Superior temporal gyrus (tissue), 1 donor: ENCODE measurements at regions not wholly inside any gene's neighbourhood (a gene's known extent, or its start where the extent isn't known, plus 50 kb on each side); places are given as distances from the start of the nearest gene placed in this dataset.

Experiments
- DNase-seq: peaks from one replicate; pipeline ENCODE4 v3.0.0-alpha.2; 2016; ENCODE audit errors: extremely low spot score

- no peak for DNase-seq
Measured at GRCh38 chr2:122864728-122865127, 1109.3 kb downstream of the TSN start.

GRCh38 chr2:122866095-122866494, 1110.6 kb downstream of the TSN start:
- no peak for DNase-seq

- no peak for DNase-seq
Measured at GRCh38 chr2:122867941-122868340, 1112.5 kb downstream of the TSN start.

- no peak for DNase-seq
Measured at GRCh38 chr2:122868646-122869275, 1113.3 kb downstream of the TSN start.

- no peak for DNase-seq
Measured at GRCh38 chr2:122873951-122874350, 1118.5 kb downstream of the TSN start.

GRCh38 chr2:122875091-122875865, 1119.8 kb downstream of the TSN start:
- no peak for DNase-seq

GRCh38 chr2:122883849-122884248, 1128.4 kb downstream of the TSN start:
- DNase-seq = no peak

- no peak for DNase-seq
Measured at GRCh38 chr2:122884889-122885288, 1129.4 kb downstream of the TSN start.

- DNase-seq = no peak
Measured at GRCh38 chr2:122885436-122885835, 1130.0 kb downstream of the TSN start.

- DNase-seq = no peak
Measured at GRCh38 chr2:122886479-122887145, 1131.2 kb downstream of the TSN start.

GRCh38 chr2:122899614-122900013, 1125.5 kb upstream of the CNTNAP5 start:
- DNase-seq = no peak

GRCh38 chr2:122905431-122905830, 1119.7 kb upstream of the CNTNAP5 start:
- DNase-seq = no peak

- DNase-seq = no peak
Measured at GRCh38 chr2:122908159-122908558, 1116.9 kb upstream of the CNTNAP5 start.

GRCh38 chr2:122927197-122927596, 1097.9 kb upstream of the CNTNAP5 start:
- DNase-seq = peak; percentile 63

- no peak for DNase-seq
Measured at GRCh38 chr2:122927710-122928557, 1097.2 kb upstream of the CNTNAP5 start.

- DNase-seq = no peak
Measured at GRCh38 chr2:122929347-122929746, 1095.7 kb upstream of the CNTNAP5 start.

GRCh38 chr2:122935506-122935905, 1089.6 kb upstream of the CNTNAP5 start:
- DNase-seq = no peak

- no peak for DNase-seq
Measured at GRCh38 chr2:122939796-122940195, 1085.3 kb upstream of the CNTNAP5 start.

GRCh38 chr2:122949523-122949922, 1075.6 kb upstream of the CNTNAP5 start:
- DNase-seq = no peak

- DNase-seq = no peak
Measured at GRCh38 chr2:122955776-122956175, 1069.3 kb upstream of the CNTNAP5 start.

GRCh38 chr2:122960759-122961641, 1064.1 kb upstream of the CNTNAP5 start:
- DNase-seq = no peak
